Peyer's patch (tissue), 4 donors: ENCODE measurements at regions not wholly inside any gene's neighbourhood (a gene's known extent, or its start where the extent isn't known, plus 50 kb on each side); places are given as distances from the start of the nearest gene placed in this dataset.

Source experiments
- CTCF ChIP-seq, 6 experiments: fragments of 450-650 bp in 4 of 6; fragments of 200-600 bp in 2 of 6; sonication (generic) in 1 of 6; IDR thresholded peaks; one replicate each; pipeline ENCODE4 v1.5.1; 2017 to 2019; ENCODE audit warnings: antibody characterized with exemption in 6 of 6, mild to moderate bottlenecking in 3 of 6, moderate library complexity in 1 of 6
- POLR2A ChIP-seq, 2 donors: fragments of 450-650 bp; IDR thresholded peaks; one replicate each; pipeline ENCODE4 v1.5.1; 2017; ENCODE audit warnings: antibody characterized with exemption in 2 of 2, mild to moderate bottlenecking in 2 of 2, moderate library complexity in 2 of 2

GRCh38 chr1:219536038-219536437, 76.9 kb downstream of the ZC3H11B start:
- no peak for TF ChIP-seq POLR2A (IDR thresholded peaks at IDR 0.05)
- TF ChIP-seq CTCF (IDR thresholded peaks at IDR 0.05), result no peak
